MG63 (cell line): ENCODE measurements at regions not wholly inside any gene's neighbourhood (a gene's known extent, or its start where the extent isn't known, plus 50 kb on each side); places are given as distances from the start of the nearest gene placed in this dataset.

Experiments
- DNase-seq: peaks from one replicate; pipeline ENCODE4 v3.0.0-alpha.2; 2020
- H3K27me3 ChIP-seq: fragments of 250-450 bp; sonication (Bioruptor Pico); 2 replicates; pipeline ENCODE4 v1.5.1; 2020; ENCODE audit warnings: mild to moderate bottlenecking, moderate library complexity
- H3K36me3 ChIP-seq: fragments of 250-450 bp; sonication (Bioruptor Pico); 2 replicates; pipeline ENCODE4 v1.5.1; 2020; ENCODE audit warnings: mild to moderate bottlenecking, moderate library complexity
- H3K4me3 ChIP-seq: fragments of 250-450 bp; sonication (Bioruptor Pico); 2 replicates; pipeline ENCODE4 v1.5.1; 2020; ENCODE audit warnings: mild to moderate bottlenecking, moderate library complexity
- H3K9me3 ChIP-seq: fragments of 250-450 bp; sonication (Bioruptor Pico); 2 replicates; pipeline ENCODE4 v1.5.1; 2020; ENCODE audit warnings: mild to moderate bottlenecking, moderate library complexity

DNA sequence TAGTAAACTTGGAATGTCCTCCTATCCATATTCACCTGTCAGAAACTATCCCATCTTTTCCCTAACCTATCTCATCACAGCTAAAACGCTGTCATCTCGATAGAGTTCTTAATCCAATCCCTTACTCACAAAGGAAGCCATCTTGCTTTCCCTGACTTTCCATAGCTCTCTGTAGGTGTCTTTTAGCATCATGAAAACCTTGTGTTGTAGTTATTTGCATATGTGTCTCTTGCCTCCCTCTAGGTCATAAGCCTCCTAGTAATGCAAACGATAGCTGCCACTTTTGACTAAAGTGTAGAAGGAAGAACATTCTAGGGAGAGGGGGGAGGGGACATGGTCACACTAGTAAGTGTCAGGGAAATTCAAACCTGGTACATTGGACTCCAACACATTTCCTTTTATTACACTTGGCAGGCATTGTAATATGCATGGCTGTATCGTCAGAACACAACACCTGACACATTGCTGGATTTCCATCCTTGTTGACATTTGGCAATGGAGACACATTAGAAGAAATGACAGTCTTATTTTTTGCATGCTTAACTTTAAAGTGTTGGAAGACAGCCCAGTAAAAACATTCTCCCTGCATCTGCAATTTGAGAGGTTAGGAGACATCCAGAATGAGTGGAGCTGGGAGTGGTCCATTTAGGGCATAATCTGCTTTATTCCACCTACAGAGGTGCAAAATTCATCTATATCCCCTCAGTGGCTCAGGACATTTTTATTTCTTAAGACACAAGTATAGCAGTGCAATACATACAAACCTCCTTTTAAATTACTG lies 283.4 kb downstream of the HAO1 start:
- Histone ChIP-seq H3K4me3 (no peak overlapping the region), H3K27me3 (no peaks in the 10 kb centered on the region), H3K9me3 (no peaks in the 10 kb centered on the region), H3K36me3 (no peaks in the 10 kb centered on the region)
- no peak for DNase-seq

DNA sequence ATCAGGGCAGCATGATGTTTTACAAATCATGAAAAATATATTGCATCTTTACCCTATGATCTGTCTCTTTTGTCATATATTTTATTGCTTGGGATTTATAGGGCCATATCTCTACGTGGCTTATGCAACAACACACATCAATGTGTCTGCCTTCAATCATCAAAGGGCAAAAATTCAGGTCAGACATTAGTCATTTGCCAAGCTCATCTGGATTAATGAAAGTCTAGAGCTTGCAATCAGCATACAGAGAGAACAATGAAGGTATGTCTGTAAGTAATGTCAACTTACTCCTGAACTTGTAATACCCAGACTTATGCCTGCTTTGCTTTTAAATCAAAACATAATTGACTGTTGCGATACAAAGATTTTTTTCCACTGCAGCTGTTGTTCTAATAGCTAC lies 282.7 kb downstream of the HAO1 start:
- no peaks in the 10 kb centered on the region for H3K9me3 ChIP-seq
- no peak overlapping the region for H3K4me3 ChIP-seq
- H3K36me3 ChIP-seq: no peaks in the 10 kb centered on the region
- no peaks in the 10 kb centered on the region for H3K27me3 ChIP-seq
- DNase-seq: no peak

DNA sequence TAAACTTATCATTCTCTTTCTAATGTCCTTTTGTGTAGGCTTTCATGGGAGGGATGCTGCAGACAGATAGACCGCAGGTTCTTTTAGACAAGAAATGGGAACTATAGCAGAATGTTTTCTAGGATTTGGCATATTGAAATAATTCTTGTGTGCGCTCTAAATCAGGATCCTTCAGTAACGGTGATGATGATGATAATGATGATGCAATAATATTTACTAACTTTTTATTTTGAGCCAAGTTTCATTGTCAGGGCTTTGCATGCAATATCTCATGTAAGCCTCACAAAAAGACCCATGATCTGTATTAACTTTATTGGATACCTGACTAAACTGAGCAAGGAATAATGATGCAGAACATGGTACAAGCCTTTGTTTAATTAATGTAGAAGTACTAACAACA lies 280.1 kb downstream of the HAO1 start:
- Histone ChIP-seq H3K9me3 (no peaks in the 10 kb centered on the region), H3K36me3 (no peaks in the 10 kb centered on the region), H3K27me3 (no peaks in the 10 kb centered on the region), H3K4me3 (no peak overlapping the region)
- no peak for DNase-seq

DNA sequence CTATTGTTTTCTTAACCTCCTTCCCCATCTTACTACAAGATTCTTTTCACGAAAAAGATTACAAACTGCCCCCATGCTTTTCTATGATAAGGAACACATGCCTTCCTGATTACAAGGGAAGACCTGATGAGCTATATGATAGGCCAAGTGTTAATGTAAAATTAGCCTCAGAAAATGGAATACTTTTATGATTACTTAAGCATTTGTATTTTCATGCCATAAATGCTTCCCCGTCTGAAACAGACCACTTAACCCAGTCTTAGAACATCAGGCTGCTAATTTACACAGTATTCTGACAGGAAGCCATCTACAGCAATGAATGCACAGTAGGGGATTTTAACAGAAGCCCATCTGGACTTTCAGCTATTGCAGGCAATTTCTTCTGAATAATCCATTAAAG lies 274.9 kb downstream of the HAO1 start:
- no peak for DNase-seq
- H3K4me3 ChIP-seq: no peak overlapping the region
- no peaks in the 10 kb centered on the region for H3K27me3 ChIP-seq
- no peaks in the 10 kb centered on the region for H3K9me3 ChIP-seq
- H3K36me3 ChIP-seq: no peaks in the 10 kb centered on the region

DNA sequence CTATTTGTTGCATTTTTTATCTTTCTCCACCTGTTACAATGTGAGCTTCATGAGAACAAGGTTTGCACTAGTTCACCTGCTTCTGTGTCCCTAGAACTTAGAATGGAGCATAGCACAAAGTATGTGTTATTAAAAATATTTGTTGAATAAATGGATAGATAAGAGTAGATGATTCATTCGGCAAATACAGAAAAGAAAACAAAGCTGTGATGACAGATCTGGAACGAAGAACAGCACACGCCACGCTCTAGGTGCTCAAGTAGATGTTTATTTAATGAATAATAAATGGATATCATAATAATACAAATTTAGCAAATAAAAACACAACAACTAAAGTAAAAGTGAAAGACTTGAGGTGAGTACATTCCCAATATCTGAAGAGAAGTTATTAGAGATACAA lies 273.1 kb downstream of the HAO1 start:
- no peak overlapping the region for H3K4me3 ChIP-seq
- no peaks in the 10 kb centered on the region for H3K36me3 ChIP-seq
- no peaks in the 10 kb centered on the region for H3K27me3 ChIP-seq
- no peak for DNase-seq
- H3K9me3 ChIP-seq: no peaks in the 10 kb centered on the region

DNA sequence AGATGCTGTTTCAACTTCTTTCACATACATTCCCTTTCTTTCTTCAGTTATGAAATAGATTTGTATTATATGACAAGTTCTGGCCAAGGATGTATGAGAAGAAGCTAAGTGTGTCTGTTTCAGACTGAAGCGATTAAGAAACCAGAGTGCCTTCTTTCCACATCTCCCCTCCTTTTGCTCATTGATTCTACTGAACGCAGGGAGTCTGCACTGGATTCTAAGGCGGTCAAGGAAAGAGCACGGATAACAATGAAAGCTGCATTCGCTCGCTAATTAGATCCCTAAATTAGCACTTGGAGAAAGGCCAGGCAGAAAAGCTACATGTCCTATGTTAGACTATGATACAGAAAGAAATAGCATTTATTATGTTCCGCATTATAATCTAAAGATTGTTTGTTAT lies 267.7 kb downstream of the HAO1 start:
- no peaks in the 10 kb centered on the region for H3K36me3 ChIP-seq
- no peak overlapping the region for H3K4me3 ChIP-seq
- DNase-seq: no peak
- no peaks in the 10 kb centered on the region for H3K27me3 ChIP-seq
- H3K9me3 ChIP-seq: no peaks in the 10 kb centered on the region

DNA sequence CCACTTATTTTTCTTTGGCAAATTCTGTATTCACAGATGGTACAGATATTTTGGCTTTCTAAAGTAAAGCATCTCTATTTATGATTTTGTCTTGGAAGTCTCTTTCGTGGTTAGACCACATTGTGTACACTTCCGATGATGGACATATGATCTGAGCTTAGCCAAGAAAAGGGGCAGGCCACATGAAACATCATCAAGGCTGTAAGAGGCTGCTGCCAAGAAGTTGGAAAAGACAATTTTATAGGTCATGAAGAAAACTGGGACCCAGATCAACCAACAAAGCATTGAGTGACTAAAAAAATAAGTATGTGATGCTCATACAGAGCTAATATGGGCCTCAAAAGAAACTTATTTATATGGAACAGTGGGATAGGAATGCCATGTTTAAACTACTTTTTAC lies 266.4 kb downstream of the HAO1 start:
- Histone ChIP-seq H3K4me3 (no peak overlapping the region), H3K9me3 (no peaks in the 10 kb centered on the region), H3K36me3 (no peaks in the 10 kb centered on the region), H3K27me3 (no peaks in the 10 kb centered on the region)
- DNase-seq: peak; percentile 76

DNA sequence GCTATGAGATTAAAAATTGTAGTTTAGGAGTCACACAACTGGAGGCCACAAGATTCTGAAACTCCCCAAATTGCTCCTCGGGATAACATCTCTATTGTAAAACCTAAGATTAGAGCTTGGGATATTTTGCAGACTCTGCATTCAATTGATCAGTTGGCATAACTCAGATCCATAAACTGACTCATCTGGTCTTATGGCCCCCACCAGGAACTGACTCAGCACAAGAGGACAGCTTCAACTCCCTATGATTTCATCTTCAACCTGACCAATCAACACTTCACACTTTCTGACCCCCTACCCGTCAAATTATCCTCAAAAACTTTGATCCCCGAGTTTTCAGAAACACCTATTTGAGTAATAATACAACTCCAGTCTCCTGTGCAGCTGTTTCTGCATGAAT lies 257.3 kb downstream of the HAO1 start:
- H3K36me3 ChIP-seq: no peaks in the 10 kb centered on the region
- H3K4me3 ChIP-seq: no peak overlapping the region
- no peak for DNase-seq
- peaks cover 2% of the 10 kb centered on the region; the same call in 1 of the 2 replicates for H3K9me3 ChIP-seq
- H3K27me3 ChIP-seq: no peaks in the 10 kb centered on the region

DNA sequence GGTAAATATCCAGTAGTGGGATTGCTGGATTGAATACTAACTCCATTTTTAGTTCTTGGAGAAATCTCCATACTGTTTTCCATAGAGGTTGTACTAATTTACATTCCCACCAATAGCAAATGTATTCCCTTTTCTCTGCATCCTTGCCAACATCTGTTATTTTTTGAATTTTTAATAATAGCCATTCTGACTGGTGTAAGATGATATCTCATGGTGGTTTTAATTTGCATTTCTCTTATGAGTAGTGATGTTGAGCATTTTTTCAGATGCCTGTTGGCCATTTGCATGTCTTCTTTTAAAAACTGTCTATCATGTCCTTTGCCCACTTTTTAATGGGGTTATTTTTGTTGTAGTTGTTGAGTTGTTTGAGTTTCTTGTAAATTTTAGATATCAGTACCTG lies 253.2 kb downstream of the HAO1 start:
- Histone ChIP-seq H3K9me3 (peaks cover 2% of the 10 kb centered on the region; the same call in 1 of the 2 replicates), H3K27me3 (no peaks in the 10 kb centered on the region)

DNA sequence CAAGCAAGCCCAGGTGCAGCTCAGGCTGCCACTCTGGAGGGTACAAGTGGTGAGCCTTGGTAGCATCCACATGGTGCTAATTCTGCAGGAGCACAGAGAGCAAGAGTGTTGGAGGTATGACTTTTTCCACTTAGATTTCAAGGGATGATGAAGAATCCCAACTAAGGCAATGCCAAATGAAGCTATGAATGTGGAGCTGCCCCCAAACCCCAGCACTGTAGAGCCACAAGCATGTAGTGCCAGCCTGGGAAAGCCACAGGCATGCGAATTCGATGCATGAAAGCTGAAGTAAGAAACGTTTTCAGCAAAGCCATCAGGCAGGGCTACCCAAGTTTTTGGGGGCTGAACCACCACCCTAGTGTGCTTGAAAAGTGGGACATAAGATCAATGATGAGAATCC lies 251.1 kb downstream of the HAO1 start:
- Histone ChIP-seq H3K9me3 (peaks cover 2% of the 10 kb centered on the region; the same call in 1 of the 2 replicates), H3K36me3 (no peaks in the 10 kb centered on the region), H3K4me3 (no peak overlapping the region), H3K27me3 (no peaks in the 10 kb centered on the region)
- no peak for DNase-seq

More for the DNA sequence above, 253.2 kb downstream of the HAO1 start:
- H3K4me3 ChIP-seq: no peak overlapping the region
- DNase-seq: no peak
- no peaks in the 10 kb centered on the region for H3K36me3 ChIP-seq

DNA sequence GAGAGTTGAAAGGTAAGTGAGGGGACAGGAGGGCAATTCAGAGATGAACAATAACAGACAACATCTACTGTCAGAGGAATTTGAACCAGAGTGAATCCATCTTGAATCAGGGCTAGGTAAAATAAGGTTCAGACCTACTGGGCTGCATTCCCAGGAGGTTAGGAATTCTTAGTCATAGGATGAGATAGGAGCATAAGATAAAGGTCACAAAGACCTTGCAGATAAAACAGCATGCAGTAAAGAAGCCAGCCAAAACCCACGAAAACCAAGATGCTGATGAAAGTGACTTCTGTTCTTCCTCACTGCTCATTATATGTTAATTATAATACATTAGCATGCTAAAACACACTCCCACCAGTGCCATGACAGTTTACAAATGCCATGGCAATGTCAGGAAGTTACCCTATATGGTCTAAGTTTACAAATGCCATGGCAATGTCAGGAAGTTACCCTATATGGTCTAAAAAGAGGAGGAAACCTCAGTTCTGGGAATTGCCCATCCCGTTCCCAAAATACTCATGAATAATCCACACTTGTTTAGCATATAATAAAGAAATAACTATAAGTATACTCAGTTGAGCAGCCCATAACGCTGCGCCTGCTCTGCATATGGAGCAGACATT lies 248.5 kb downstream of the HAO1 start:
- Histone ChIP-seq H3K4me3 (no peak overlapping the region), H3K27me3 (no peaks in the 10 kb centered on the region), H3K9me3 (peaks cover 2% of the 10 kb centered on the region; the same call in 1 of the 2 replicates), H3K36me3 (no peaks in the 10 kb centered on the region)
- DNase-seq: no peak

DNA sequence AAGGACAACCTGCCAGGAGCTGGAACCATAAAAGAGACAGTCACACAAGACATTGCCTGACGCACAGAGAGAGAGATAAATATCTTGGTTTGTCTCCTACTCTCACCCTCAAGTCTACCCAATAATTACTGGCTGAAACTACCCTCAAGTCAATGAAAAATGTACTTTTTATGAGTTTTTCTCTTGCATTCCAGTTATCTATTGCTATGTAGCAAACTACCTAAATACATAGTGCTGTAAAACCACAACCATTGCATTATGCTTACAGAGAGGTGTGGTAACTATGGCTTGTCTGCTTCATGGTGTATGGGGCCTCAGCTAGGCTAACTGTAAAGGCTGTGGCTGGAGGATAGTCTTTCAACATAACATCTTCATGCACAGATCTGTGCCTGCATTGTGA lies 247.8 kb downstream of the HAO1 start:
- DNase-seq: no peak
- Histone ChIP-seq H3K27me3 (no peaks in the 10 kb centered on the region), H3K9me3 (peaks cover under 1% of the 10 kb centered on the region; the same call in 1 of the 2 replicates), H3K36me3 (no peaks in the 10 kb centered on the region), H3K4me3 (no peak overlapping the region)

DNA sequence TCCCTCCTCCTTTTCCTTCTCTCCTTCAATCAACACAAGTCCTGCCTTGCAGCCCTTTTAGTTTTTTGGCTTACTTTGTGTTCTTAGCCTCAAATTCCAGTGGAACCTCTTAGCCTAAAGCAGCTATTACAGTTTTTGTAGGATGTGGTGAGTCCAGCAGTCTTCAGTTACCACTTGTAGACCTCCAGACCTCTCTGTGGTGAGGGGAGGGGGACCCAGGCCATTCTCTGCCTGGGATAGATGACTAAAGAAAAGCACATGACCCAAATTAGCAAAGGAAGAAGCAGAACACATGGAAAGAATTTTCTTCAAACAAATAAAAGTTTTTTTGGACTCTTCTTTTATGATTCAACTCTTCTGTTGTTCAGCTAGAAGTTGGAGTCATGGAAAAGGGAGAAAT lies 246.5 kb downstream of the HAO1 start:
- Histone ChIP-seq H3K4me3 (no peak overlapping the region), H3K9me3 (no peaks in the 10 kb centered on the region; the same call in 1 of the 2 replicates), H3K27me3 (no peaks in the 10 kb centered on the region), H3K36me3 (no peaks in the 10 kb centered on the region)
- no peak for DNase-seq

DNA sequence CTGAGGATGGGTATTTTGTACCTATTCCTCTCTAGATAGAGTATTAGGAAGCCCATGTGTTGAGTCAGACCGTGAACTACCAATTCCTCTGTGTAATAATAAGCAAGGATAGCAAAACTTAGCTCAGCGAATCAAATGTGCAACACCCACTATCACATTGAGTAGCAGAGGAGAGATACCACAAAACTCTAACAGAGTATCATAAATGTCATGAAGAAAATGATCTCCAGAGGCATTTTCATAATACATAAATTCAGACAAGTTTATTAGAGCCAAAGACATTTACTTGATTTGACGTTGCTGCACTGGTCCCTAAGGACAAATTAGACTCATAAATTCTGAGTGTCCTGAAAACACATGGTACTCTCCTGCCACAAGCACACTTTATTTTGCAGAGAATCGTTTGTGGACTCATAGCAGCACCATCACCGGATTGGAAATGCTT lies 245.2 kb downstream of the HAO1 start:
- Histone ChIP-seq H3K36me3 (no peaks in the 10 kb centered on the region), H3K9me3 (no peaks in the 10 kb centered on the region; the same call in 1 of the 2 replicates), H3K27me3 (no peaks in the 10 kb centered on the region), H3K4me3 (no peak overlapping the region)
- no peak for DNase-seq

DNA sequence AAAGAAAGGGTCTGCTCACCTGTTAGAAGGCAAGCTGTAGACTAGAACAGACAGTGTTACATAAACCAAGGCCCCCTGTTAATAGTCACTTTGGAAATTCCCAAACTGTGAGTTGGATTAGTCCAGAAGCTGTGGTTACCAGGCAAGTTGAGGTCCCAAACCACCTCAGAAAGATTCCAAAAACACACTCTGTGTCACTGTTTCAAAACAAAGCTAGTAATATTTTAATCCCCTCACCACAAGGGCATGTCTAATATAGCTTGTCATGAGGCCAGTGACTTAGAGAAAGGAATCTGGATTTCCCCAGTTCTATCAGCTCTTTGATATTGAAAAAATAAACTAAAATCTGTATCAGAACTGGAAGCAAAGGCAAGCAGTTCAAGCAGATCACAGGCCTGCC lies 244.6 kb downstream of the HAO1 start:
- peak; percentile 35 for DNase-seq
- Histone ChIP-seq H3K4me3 (no peak overlapping the region), H3K36me3 (no peaks in the 10 kb centered on the region), H3K9me3 (no peaks in the 10 kb centered on the region), H3K27me3 (no peaks in the 10 kb centered on the region)

DNA sequence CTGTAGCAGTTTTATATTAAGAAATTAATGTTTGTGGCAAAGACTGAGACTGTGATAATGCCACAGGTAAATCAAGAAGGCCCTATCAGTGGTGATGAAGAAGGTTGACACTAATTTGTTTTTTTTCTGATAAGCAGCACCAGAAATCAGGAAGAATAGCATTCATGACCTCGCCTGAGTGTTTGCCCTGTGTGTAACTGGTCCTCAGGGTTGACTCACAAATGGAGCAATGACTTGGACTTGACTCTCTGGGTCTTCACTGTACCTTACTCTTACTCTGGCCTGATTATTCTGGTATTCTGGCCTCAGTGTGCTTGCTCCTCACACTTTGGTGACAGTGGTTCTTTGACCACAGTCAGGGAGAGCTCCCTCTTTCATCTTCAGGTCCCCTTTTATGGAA lies 243.9 kb downstream of the HAO1 start:
- Histone ChIP-seq H3K27me3 (no peaks in the 10 kb centered on the region), H3K4me3 (no peak overlapping the region), H3K9me3 (no peaks in the 10 kb centered on the region), H3K36me3 (no peaks in the 10 kb centered on the region)
- DNase-seq: peak; percentile 42

DNA sequence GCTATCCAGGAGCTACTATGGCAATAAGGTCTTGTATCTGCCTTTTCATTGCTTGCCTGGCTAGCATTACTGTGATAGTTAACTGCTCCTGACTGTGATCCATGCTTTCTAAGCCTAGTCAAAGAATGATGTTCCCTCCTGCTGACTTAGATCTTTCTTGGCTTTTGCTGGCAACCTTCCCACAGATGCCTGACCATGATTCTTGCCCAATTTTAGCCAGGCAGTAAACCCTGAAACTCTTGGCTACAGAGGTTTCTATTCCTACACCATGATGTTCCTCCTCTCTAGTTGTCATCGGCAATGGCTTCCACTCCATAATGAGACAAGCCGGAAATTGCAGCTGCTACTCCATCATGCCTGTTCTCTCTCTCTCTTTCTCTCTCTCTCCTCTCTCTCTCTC lies 238.1 kb downstream of the HAO1 start:
- DNase-seq: no peak
- no peaks in the 10 kb centered on the region for H3K36me3 ChIP-seq

DNA sequence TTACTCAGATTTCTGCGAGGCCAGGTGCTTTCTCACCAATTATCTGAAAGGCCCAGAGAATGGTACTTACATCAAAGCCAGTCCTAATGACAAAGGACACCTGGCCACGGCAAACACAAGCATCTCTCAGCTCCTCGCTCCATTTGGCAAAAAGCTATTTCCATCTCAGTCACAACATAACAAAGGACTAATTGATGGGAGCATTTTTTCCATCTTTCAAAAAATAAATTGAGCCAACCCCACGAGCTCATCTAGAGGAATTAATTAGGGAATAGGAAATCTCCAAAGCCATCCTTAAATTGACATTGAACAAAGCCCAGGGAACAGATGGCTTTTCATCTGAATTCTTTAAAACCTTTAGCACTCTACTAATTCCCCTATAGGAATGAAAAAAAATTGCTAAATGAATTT lies 236.7 kb downstream of the HAO1 start:
- H3K27me3 ChIP-seq: no peaks in the 10 kb centered on the region
- H3K9me3 ChIP-seq: no peaks in the 10 kb centered on the region
- no peak overlapping the region for H3K4me3 ChIP-seq
- H3K36me3 ChIP-seq: no peaks in the 10 kb centered on the region
- DNase-seq: no peak

More for the DNA sequence above, 238.1 kb downstream of the HAO1 start:
- H3K9me3 ChIP-seq: no peaks in the 10 kb centered on the region
- H3K4me3 ChIP-seq: no peak overlapping the region
- no peaks in the 10 kb centered on the region for H3K27me3 ChIP-seq
